Thymus (tissue), 11 donors: ENCODE measurements at regions not wholly inside any gene's neighbourhood (a gene's known extent, or its start where the extent isn't known, plus 50 kb on each side); places are given as distances from the start of the nearest gene placed in this dataset.

Experiments used
- DNase-seq, 9 donors: peaks; one replicate each; pipeline ENCODE4 v3.0.0-alpha.2; 2013; ENCODE audit warnings: low spot score in 9 of 9, low read depth in 6 of 9, missing footprints in 1 of 9
- H3K27ac ChIP-seq, 2 donors: one replicate each; pipeline ENCODE4 v1.5.1; 2013; ENCODE audit warnings: control low read depth in 1 of 2, low read depth in 1 of 2, low read length in 1 of 2, mild to moderate bottlenecking in 1 of 2, moderate library complexity in 1 of 2
- H3K27me3 ChIP-seq, 2 donors: one replicate each; pipeline ENCODE4 v1.5.1; 2013; ENCODE audit warnings: low read length in 1 of 2; ENCODE audit not compliant: control insufficient read depth in 2 of 2, insufficient read depth in 1 of 2
- H3K36me3 ChIP-seq, 2 donors: one replicate each; pipeline ENCODE4 v1.5.1; 2013; ENCODE audit warnings: low read length in 1 of 2, mild to moderate bottlenecking in 1 of 2, moderate library complexity in 1 of 2; ENCODE audit not compliant: control insufficient read depth in 2 of 2, insufficient read depth in 2 of 2
- H3K4me1 ChIP-seq, 2 donors: one replicate each; pipeline ENCODE4 v1.5.1; 2013; ENCODE audit warnings: low read length in 2 of 2; ENCODE audit not compliant: control insufficient read depth in 2 of 2, insufficient read depth in 2 of 2
- H3K4me3 ChIP-seq, 2 donors: one replicate each; pipeline ENCODE4 v1.5.1; 2013; ENCODE audit warnings: low read length in 2 of 2, control low read depth in 1 of 2, mild to moderate bottlenecking in 1 of 2
- H3K9me3 ChIP-seq, 2 donors: one replicate each; pipeline ENCODE4 v1.5.1; 2013; ENCODE audit warnings: low read length in 1 of 2, mild to moderate bottlenecking in 1 of 2; ENCODE audit not compliant: control insufficient read depth in 2 of 2, insufficient read depth in 1 of 2
- WGBS: extraction: QIAGEN DNeasy Blood & Tissue Kit; methylation state at CpG from one replicate; pipeline ENCODE4 v1.1.7; 2013; 5-methylcytosine and 5-hydroxymethylcytosine counted together
- donor health status: healthy.

DNA sequence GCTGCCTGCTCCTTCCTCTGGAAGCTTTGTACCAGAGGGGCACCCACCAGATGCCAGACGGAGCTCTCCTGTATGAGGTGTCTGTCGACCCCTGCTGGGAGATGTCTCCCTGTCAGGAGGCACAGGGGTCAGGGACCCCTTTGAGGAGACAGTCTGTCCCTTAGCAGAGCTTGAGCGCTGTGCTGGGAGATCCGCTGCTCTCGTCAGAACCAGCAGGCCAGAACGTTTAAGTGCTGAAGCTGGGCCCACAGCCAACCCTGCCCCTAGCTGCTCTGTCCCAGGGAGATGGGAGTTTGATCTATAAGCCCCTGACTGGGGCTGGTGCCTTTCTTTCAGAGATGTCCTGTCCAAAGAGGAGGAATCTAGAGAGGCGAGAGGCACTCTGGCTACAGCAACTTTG, 260.3 kb upstream of the GPRIN3 start:
- 97% methylated on average over 7 of the region's 7 CpGs for WGBS
- Histone ChIP-seq H3K36me3 (no peaks in the 10 kb centered on the region), H3K9me3 (no peaks in the 10 kb centered on the region), H3K27me3 (no peaks in the 10 kb centered on the region), H3K4me1 (no peaks in the 10 kb centered on the region), H3K4me3 (no peak overlapping the region), H3K27ac (no peak overlapping the region)
- DNase-seq, result no peak

DNA sequence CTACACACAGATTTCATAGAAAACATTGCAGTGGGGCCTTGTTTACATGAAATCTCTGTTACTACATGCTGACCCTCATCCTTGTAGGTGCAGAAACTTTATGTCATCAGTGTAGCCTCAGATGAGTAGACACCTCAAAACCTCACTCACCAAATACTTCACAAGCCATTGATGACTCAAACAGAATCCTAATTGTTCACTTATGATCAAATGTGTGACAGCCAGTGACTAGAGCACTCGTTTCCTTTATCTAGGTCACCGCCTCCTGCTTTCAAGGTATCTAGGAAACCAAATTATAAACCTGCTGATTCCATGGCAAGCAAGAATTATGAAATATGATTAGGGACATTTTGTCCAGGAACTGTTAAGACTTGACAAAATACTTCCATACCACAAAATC, 255.8 kb upstream of the GPRIN3 start:
- no peaks in the 10 kb centered on the region for H3K36me3 ChIP-seq
- WGBS, result 69% methylated on average over 2 of the region's 2 CpGs
- no peaks in the 10 kb centered on the region for H3K4me1 ChIP-seq
- no peak for DNase-seq
- H3K27ac ChIP-seq, result no peak overlapping the region
- H3K27me3 ChIP-seq, result no peaks in the 10 kb centered on the region
- H3K9me3 ChIP-seq, result no peaks in the 10 kb centered on the region
- H3K4me3 ChIP-seq, result no peak overlapping the region

- H3K4me3 ChIP-seq, result no peak overlapping the region
- no peak overlapping the region for H3K27ac ChIP-seq
- H3K9me3 ChIP-seq, result no peaks in the 10 kb centered on the region
- no peaks in the 10 kb centered on the region for H3K27me3 ChIP-seq
- H3K4me1 ChIP-seq, result no peaks in the 10 kb centered on the region
- no peak for DNase-seq
- H3K36me3 ChIP-seq, result no peaks in the 10 kb centered on the region
- over 99% methylated on average over 3 of the region's 3 CpGs for WGBS
Measured at GRCh38 chr4:89562746-89563145, 255.1 kb upstream of the GPRIN3 start.

DNA sequence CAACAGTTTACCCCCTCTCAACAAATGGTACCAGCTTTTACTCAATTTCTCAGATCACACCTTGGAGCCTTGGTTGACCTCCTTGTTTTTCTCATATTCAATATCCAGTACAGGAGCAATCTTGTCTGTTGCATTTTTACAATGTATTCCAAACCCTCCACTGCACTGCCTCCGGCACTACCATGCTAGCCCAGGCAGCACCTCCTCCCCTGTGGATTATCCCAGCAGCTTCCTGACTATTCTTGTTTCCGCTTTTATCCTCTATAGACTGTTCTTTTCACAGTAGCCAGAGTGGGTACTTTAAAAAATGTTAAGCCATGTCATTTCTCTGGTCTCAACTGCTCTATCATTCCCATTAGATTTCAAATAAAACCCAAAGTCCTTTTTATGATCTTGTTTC, 253.4 kb upstream of the GPRIN3 start:
- no peak for DNase-seq
- 94% methylated on average over 2 of the region's 2 CpGs for WGBS
- Histone ChIP-seq H3K4me1 (no peaks in the 10 kb centered on the region), H3K27me3 (no peaks in the 10 kb centered on the region), H3K4me3 (no peak overlapping the region), H3K36me3 (no peaks in the 10 kb centered on the region), H3K9me3 (no peaks in the 10 kb centered on the region), H3K27ac (no peak overlapping the region)

GRCh38 chr4:89558147-89558546, 250.5 kb upstream of the GPRIN3 start:
- H3K27ac ChIP-seq, result no peak overlapping the region
- DNase-seq, result peak in 2 of 9 donors; percentile 4 to 13

GRCh38 chr4:89556601-89557305, 249.2 kb upstream of the GPRIN3 start:
- no peaks in the 10 kb centered on the region for H3K9me3 ChIP-seq
- H3K36me3 ChIP-seq, result no peaks in the 10 kb centered on the region
- WGBS, result 86% methylated on average over 4 of the region's 4 CpGs
- no peak overlapping the region for H3K4me3 ChIP-seq
- no peaks in the 10 kb centered on the region for H3K4me1 ChIP-seq
- no peak for DNase-seq
- H3K27ac ChIP-seq, result no peak overlapping the region
- no peaks in the 10 kb centered on the region for H3K27me3 ChIP-seq

More at GRCh38 chr4:89558147-89558546, 250.5 kb upstream of the GPRIN3 start:
- Histone ChIP-seq H3K27me3 (no peaks in the 10 kb centered on the region), H3K4me3 (no peak overlapping the region), H3K4me1 (no peaks in the 10 kb centered on the region), H3K9me3 (no peaks in the 10 kb centered on the region), H3K36me3 (no peaks in the 10 kb centered on the region)
- WGBS, result 97% methylated on average over 1 of the region's 1 CpG

DNA sequence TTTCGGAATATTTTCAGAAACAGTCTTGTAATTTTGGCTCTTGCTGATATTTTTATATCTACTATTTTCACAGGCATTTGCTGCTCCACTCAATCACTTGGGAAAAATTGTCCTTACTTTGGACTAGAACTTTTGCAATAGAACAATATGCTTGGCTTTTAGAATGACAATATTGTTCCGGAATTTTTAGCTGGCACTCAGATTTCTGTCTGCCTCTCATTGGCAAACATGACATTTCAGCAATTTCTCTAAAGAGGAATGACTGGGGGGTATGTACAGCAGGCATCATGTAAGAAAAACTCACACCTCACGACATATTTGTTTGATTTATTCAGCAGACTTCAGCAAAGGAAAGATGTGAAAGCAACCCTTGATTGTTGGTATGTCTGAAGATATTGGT, 243.6 kb upstream of the GPRIN3 start:
- 81% methylated on average over 3 of the region's 3 CpGs for WGBS
- H3K9me3 ChIP-seq, result no peaks in the 10 kb centered on the region
- no peaks in the 10 kb centered on the region for H3K36me3 ChIP-seq
- H3K4me3 ChIP-seq, result no peak overlapping the region
- no peak overlapping the region for H3K27ac ChIP-seq
- no peak for DNase-seq
- H3K27me3 ChIP-seq, result no peaks in the 10 kb centered on the region
- H3K4me1 ChIP-seq, result no peaks in the 10 kb centered on the region

GRCh38 chr4:89549907-89550306, 242.3 kb upstream of the GPRIN3 start:
- no peaks in the 10 kb centered on the region for H3K36me3 ChIP-seq
- no peak overlapping the region for H3K4me3 ChIP-seq
- H3K4me1 ChIP-seq, result no peaks in the 10 kb centered on the region
- no peaks in the 10 kb centered on the region for H3K9me3 ChIP-seq
- 96% methylated on average over 1 of the region's 1 CpG for WGBS
- H3K27ac ChIP-seq, result no peak overlapping the region
- H3K27me3 ChIP-seq, result no peaks in the 10 kb centered on the region
- DNase-seq, result no peak

DNA sequence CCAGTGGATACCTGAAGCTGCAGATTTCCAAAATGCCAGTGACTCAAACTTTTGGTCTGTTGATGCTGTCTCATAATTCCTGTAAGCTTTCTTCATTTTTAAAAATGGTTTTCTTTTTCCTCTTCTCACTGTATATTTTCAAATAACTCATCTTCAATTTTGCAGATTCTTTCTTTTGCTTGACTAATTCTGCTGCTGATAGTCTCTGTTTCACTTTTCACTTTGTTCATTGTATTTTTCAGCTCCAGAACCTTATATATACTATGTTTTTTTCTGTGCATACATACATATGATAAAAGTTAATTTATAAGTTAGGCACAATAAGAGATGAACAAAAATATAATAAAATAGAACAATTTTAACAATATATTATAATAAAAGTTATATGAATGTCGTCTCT, 237.7 kb upstream of the GPRIN3 start:
- 96% methylated on average over 1 of the region's 1 CpG for WGBS
- no peaks in the 10 kb centered on the region for H3K36me3 ChIP-seq
- no peaks in the 10 kb centered on the region for H3K27me3 ChIP-seq
- H3K4me3 ChIP-seq, result no peak overlapping the region
- DNase-seq, result no peak
- no peaks in the 10 kb centered on the region for H3K4me1 ChIP-seq
- H3K27ac ChIP-seq, result no peak overlapping the region
- H3K9me3 ChIP-seq, result peaks cover 0 to 4% of the 10 kb centered on the region in 2 donors
